Tibial nerve (tissue), 4 donors: ENCODE measurements at regions not wholly inside any gene's neighbourhood (a gene's known extent, or its start where the extent isn't known, plus 50 kb on each side); places are given as distances from the start of the nearest gene placed in this dataset.

Source experiments
- DNase-seq, 2 donors: peaks; one replicate each; pipeline ENCODE4 v3.0.0-alpha.2; 2019; ENCODE audit warnings: low spot score in 2 of 2
- H3K27ac ChIP-seq, 4 donors: fragments of 200-600 bp; sonication (generic) in 3 of 4; one replicate each; pipeline ENCODE4 v1.5.1; 2017 to 2019; ENCODE audit warnings: mild to moderate bottlenecking in 1 of 4
- H3K27me3 ChIP-seq, 2 donors: fragments of 200-600 bp; sonication (generic) in 1 of 2; one replicate each; pipeline versions ENCODE4 v1.5.1 to v1.6.0; 2017 to 2019
- H3K36me3 ChIP-seq, 3 donors: fragments of 200-600 bp; sonication (generic); one replicate each; pipeline ENCODE4 v1.5.1; 2018 to 2019
- H3K4me1 ChIP-seq, 4 donors: fragments of 200-600 bp; sonication (generic) in 3 of 4; one replicate each; pipeline ENCODE4 v1.5.1; 2017 to 2019
- H3K4me3 ChIP-seq, 4 donors: fragments of 200-600 bp; sonication (generic) in 3 of 4; one replicate each; pipeline ENCODE4 v1.5.1; 2017 to 2019; ENCODE audit warnings: mild to moderate bottlenecking in 1 of 4, moderate library complexity in 1 of 4
- H3K9me3 ChIP-seq, 4 donors: fragments of 200-600 bp; sonication (generic) in 3 of 4; one replicate each; pipeline ENCODE4 v1.5.1; 2017 to 2019
- CTCF ChIP-seq, 5 experiments: fragments of 200-600 bp in 3 of 5; fragments of 450-650 bp in 2 of 5; sonication (generic) in 3 of 5; IDR thresholded peaks; one replicate each; pipeline ENCODE4 v1.5.1; 2016 to 2019; ENCODE audit warnings: antibody characterized with exemption in 5 of 5, mild to moderate bottlenecking in 3 of 5, moderate library complexity in 2 of 5
- EP300 ChIP-seq, 2 donors: sonication (generic); formaldehyde crosslinking; IDR thresholded peaks; one replicate each; pipeline ENCODE4 v1.6.1; 2017; ENCODE audit warnings: antibody characterized with exemption in 2 of 2, mild to moderate bottlenecking in 1 of 2
- POLR2A ChIP-seq, 2 donors: fragments of 450-650 bp; IDR thresholded peaks; one replicate each; pipeline ENCODE4 v1.6.1; 2017; ENCODE audit warnings: antibody characterized with exemption in 2 of 2, mild to moderate bottlenecking in 2 of 2, moderate library complexity in 2 of 2
- WGBS, 2 donors: methylation state at CpG; one replicate each; pipeline ENCODE4 v1.1.5; 2018; 5-methylcytosine and 5-hydroxymethylcytosine counted together

GRCh38 chr20:11785885-11786507 lies 131.7 kb upstream of the BTBD3 start:
- 87 to 92% methylated on average over 4 of the region's 4 CpGs for WGBS, 2 donors
- Histone ChIP-seq H3K4me3 (no peak overlapping the region), H3K27ac (no peak overlapping the region)

GRCh38 chr20:11790046-11790445 lies 127.6 kb upstream of the BTBD3 start:
- 74 to 79% methylated on average over 1 of the region's 1 CpG for WGBS, 2 donors
- Histone ChIP-seq H3K9me3 (no peaks in the 10 kb centered on the region), H3K4me1 (no peaks in the 10 kb centered on the region), H3K27me3 (no peaks in the 10 kb centered on the region), H3K36me3 (no peaks in the 10 kb centered on the region), H3K27ac (no peak overlapping the region), H3K4me3 (no peak overlapping the region)
- DNase-seq = no peak
- TF ChIP-seq POLR2A (IDR thresholded peaks at IDR 0.05) (no peak), CTCF (IDR thresholded peaks at IDR 0.05) (no peak), EP300 (IDR thresholded peaks at IDR 0.05) (no peak)

More at GRCh38 chr20:11785885-11786507, 131.7 kb upstream of the BTBD3 start:
- Histone ChIP-seq H3K4me1 (no peaks in the 10 kb centered on the region), H3K27me3 (no peaks in the 10 kb centered on the region), H3K9me3 (no peaks in the 10 kb centered on the region), H3K36me3 (no peaks in the 10 kb centered on the region)
- TF ChIP-seq POLR2A (IDR thresholded peaks at IDR 0.05) = no peak
- no peak for TF ChIP-seq CTCF (IDR thresholded peaks at IDR 0.05)
- no peak for TF ChIP-seq EP300 (IDR thresholded peaks at IDR 0.05)
- no peak for DNase-seq

GRCh38 chr20:11791316-11791715 lies 126.4 kb upstream of the BTBD3 start:
- Histone ChIP-seq H3K4me3 (no peak overlapping the region), H3K4me1 (no peaks in the 10 kb centered on the region), H3K36me3 (no peaks in the 10 kb centered on the region), H3K27ac (no peak overlapping the region), H3K27me3 (no peaks in the 10 kb centered on the region), H3K9me3 (no peaks in the 10 kb centered on the region)
- no peak for DNase-seq
- WGBS, 2 donors = 100% methylated on average over 2 of the region's 2 CpGs
- TF ChIP-seq CTCF (IDR thresholded peaks at IDR 0.05) (no peak), POLR2A (IDR thresholded peaks at IDR 0.05) (no peak), EP300 (IDR thresholded peaks at IDR 0.05) (no peak)

GRCh38 chr20:11791835-11792567 lies 125.7 kb upstream of the BTBD3 start:
- H3K9me3 ChIP-seq = no peaks in the 10 kb centered on the region
- TF ChIP-seq EP300 (IDR thresholded peaks at IDR 0.05) (no peak), CTCF (IDR thresholded peaks at IDR 0.05) (no peak), POLR2A (IDR thresholded peaks at IDR 0.05) (no peak)
- WGBS, 2 donors = 73 to 74% methylated on average over 9 of the region's 9 CpGs
- no peak overlapping the region for H3K27ac ChIP-seq
- no peaks in the 10 kb centered on the region for H3K36me3 ChIP-seq
- H3K27me3 ChIP-seq = no peaks in the 10 kb centered on the region
- DNase-seq = no peak
- H3K4me1 ChIP-seq = no peaks in the 10 kb centered on the region
- H3K4me3 ChIP-seq = no peak overlapping the region

GRCh38 chr20:11792568-11792953 lies 125.1 kb upstream of the BTBD3 start:
- no peaks in the 10 kb centered on the region for H3K36me3 ChIP-seq
- H3K4me3 ChIP-seq = no peak overlapping the region
- no peak overlapping the region for H3K27ac ChIP-seq
- WGBS, 2 donors = 28 to 34% methylated on average over 2 of the region's 2 CpGs
- H3K27me3 ChIP-seq = no peaks in the 10 kb centered on the region
- DNase-seq = no peak
- no peaks in the 10 kb centered on the region for H3K9me3 ChIP-seq
- no peaks in the 10 kb centered on the region for H3K4me1 ChIP-seq
- TF ChIP-seq CTCF (IDR thresholded peaks at IDR 0.05) = no peak
- no peak for TF ChIP-seq EP300 (IDR thresholded peaks at IDR 0.05)
- no peak for TF ChIP-seq POLR2A (IDR thresholded peaks at IDR 0.05)
